ENCODE measurements at regions not wholly inside any gene's neighbourhood (a gene's known extent, or its start where the extent isn't known, plus 50 kb on each side); places are given as distances from the start of the nearest gene placed in this dataset.

DNA sequence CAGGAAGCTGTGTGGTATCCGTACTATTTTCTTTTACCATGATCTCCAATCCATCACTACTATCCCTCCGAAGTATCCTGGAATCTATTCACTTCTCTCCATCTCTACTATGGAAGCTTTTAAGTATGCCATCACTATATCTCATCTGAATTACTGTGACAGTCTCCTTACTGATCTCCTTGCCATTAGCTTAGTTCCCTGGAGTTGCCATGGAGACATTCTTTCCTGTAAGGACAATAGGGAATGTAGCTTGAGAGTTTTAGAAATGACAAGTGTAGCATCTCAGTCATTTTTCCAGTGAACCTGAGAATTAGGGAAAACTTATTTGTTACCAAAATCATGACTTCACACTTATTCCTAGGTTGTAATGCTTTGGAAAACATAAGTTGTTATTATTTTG, 86.3 kb downstream of the HPGD start:
- Histone ChIP-seq H3K9me3 (ENCODE audit: control insufficient read depth, insufficient read depth, low read length) (no peaks in the 10 kb centered on the region; the same call in 1 of the 2 replicates), H4K20me1 (ENCODE audit: insufficient read depth, low read length) (no peaks in the 10 kb centered on the region), H3K79me1 (ENCODE audit: low read depth in 1 of 2, low read length in 2 of 2) (no peaks in the 10 kb centered on the region), H3K4me1 (ENCODE audit: control insufficient read depth, insufficient read depth, low read length) (no peaks in the 10 kb centered on the region), H3K14ac (replicated peaks; ENCODE audit: low read depth, low read length) (no peak overlapping the region), H2AK5ac (ENCODE audit: low read depth, low read length) (no peak overlapping the region), H3K4ac (ENCODE audit: low read depth, low read length) (no peak overlapping the region), H3K23ac (ENCODE audit: low read depth, low read length) (no peak overlapping the region), H3K56ac (ENCODE audit: extremely low read depth, insufficient read depth, low read length) (no peak overlapping the region), H3K36me3 (ENCODE audit: control insufficient read depth, insufficient read depth, low read length) (no peaks in the 10 kb centered on the region), H3K4me3 (ENCODE audit: insufficient read depth, low read depth, low read length) (no peak overlapping the region), H3K4me2 (ENCODE audit: low read depth, low read length) (no peak overlapping the region), H3K27ac (ENCODE audit: insufficient read depth, low read length) (no peak overlapping the region), H2AK9ac (replicated peaks; ENCODE audit: low read depth, low read length, poor library complexity) (no peak overlapping the region), H2AFZ (replicated peaks; ENCODE audit: low read length, poor library complexity) (no peak overlapping the region), H2BK20ac (ENCODE audit: low read depth, low read length) (no peak overlapping the region), H2BK120ac (ENCODE audit: low read depth, low read length) (no peak overlapping the region), H3K9ac (ENCODE audit: low read depth, low read length) (no peak overlapping the region), H4K91ac (ENCODE audit: insufficient read depth, low read depth, low read length) (no peak overlapping the region), H4K5ac (ENCODE audit: low read depth, low read length) (no peak overlapping the region), H2BK15ac (ENCODE audit: low read depth, low read length) (no peak overlapping the region), H4K8ac (ENCODE audit: low read depth in 2 of 2, low read length in 2 of 2) (no peak overlapping the region), H3K18ac (ENCODE audit: low read depth, low read length) (no peak overlapping the region), H3K27me3 (ENCODE audit: control insufficient read depth, insufficient read depth, low read length) (no peaks in the 10 kb centered on the region), H2BK5ac (ENCODE audit: low read depth, low read length, poor library complexity, severe bottlenecking) (no peak overlapping the region), H3K9me1 (ENCODE audit: insufficient read depth, low read length) (no peaks in the 10 kb centered on the region)
- no TSS peak for BruUV-seq (replicated peaks)
- ATAC-seq (ENCODE audit: low read depth) = no peak
- dilution Hi-C loops (cut with HindIII; ENCODE audit: low sequenced_read_pairs, unreplicated experiment) = no loop called here
- TF ChIP-seq, protein P1, sequence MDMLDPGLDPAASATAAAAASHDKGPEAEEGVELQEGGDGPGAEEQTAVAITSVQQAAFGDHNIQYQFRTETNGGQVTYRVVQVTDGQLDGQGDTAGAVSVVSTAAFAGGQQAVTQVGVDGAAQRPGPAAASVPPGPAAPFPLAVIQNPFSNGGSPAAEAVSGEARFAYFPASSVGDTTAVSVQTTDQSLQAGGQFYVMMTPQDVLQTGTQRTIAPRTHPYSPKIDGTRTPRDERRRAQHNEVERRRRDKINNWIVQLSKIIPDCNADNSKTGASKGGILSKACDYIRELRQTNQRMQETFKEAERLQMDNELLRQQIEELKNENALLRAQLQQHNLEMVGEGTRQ (IDR thresholded peaks at IDR 0.05; ENCODE audit: low read depth, low read length) = no peak
- TF ChIP-seq SMC3 (IDR thresholded peaks at IDR 0.05; ENCODE audit: low read depth, low read length) = no peak
- TF ChIP-seq ELK1 (IDR thresholded peaks at IDR 0.05; ENCODE audit: borderline replicate concordance, low read depth, low read length) = no peak
- TF ChIP-seq CHD1 (IDR thresholded peaks at IDR 0.05; ENCODE audit: low read depth, low read length) = no peak
- no peak for TF ChIP-seq NFE2L2 (IDR thresholded peaks at IDR 0.05; ENCODE audit: low read depth, low read length)
- TF ChIP-seq CEBPB (IDR thresholded peaks at IDR 0.05; ENCODE audit: low read depth, low read length) = no peak
- TF ChIP-seq MAZ (IDR thresholded peaks at IDR 0.05; ENCODE audit: borderline replicate concordance, low read depth, low read length) = no peak
- TF ChIP-seq FOS (IDR thresholded peaks at IDR 0.05; ENCODE audit: low read depth, low read length) = no peak
- no peak for TF ChIP-seq MAFK (IDR thresholded peaks at IDR 0.05; ENCODE audit: low read depth, low read length)
- no peak for TF ChIP-seq MXI1 (IDR thresholded peaks at IDR 0.05; ENCODE audit: borderline replicate concordance, low read depth, low read length)
- no peak for TF ChIP-seq RAD21 (IDR thresholded peaks at IDR 0.05; ENCODE audit: low read length)
- no peak for TF ChIP-seq CTCF (conservative IDR thresholded peaks at IDR 0.05; ENCODE audit: low read depth, low read length)
- TF ChIP-seq RFX5 (IDR thresholded peaks at IDR 0.05; ENCODE audit: low read depth, low read length) = no peak
- TF ChIP-seq RCOR1 (IDR thresholded peaks at IDR 0.05; ENCODE audit: insufficient replicate concordance, low read length) = no peak
- TF ChIP-seq BHLHE40 (IDR thresholded peaks at IDR 0.05; ENCODE audit: low read depth, low read length) = no peak
- no peak for DNase-seq
- POLR2A ChIA-PET (ENCODE audit: unreplicated experiment) = no interaction called here
- intact Hi-C loops (cut with micrococcal nuclease) = no loop called here
- CTCF ChIA-PET = no interaction called here
- in situ Hi-C loops (cut with MboI; ENCODE audit: low sequenced_read_pairs) = no loop called here
- 100% methylated on average over 1 of the region's 2 CpGs; no CpG with 5 or more reads in 1 of the 2 experiments for WGBS, 2 experiments (ENCODE audit: extremely low coverage in 2 of 2, insufficient read length in 1 of 2)
